IPS DF 19.7 (cell line): ENCODE measurements at regions not wholly inside any gene's neighbourhood (a gene's known extent, or its start where the extent isn't known, plus 50 kb on each side); places are given as distances from the start of the nearest gene placed in this dataset.
"Not testable (repeated sequence)": the region's sequence is repeated elsewhere in the genome, so short reads cannot be mapped to it uniquely, and the experiment has no call there.

ENCODE experiments used
- DNase-seq: peaks from one replicate; pipeline ENCODE4 v3.0.0-alpha.2; 2013; ENCODE audit warnings: low read depth, low spot score

GRCh38 chr2:31813016-31813415 lies 197.8 kb downstream of the MEMO1 start:
- no peak for DNase-seq

GRCh38 chr2:31812051-31812798 lies 198.6 kb downstream of the MEMO1 start:
- no peak for DNase-seq

- no peak for DNase-seq
These were observed 199.3 kb downstream of the MEMO1 start for GRCh38 chr2:31811482-31811881.

GRCh38 chr2:31810200-31810917 lies 200.4 kb downstream of the MEMO1 start:
- DNase-seq, result no peak

- no peak for DNase-seq
These were observed 205.1 kb downstream of the MEMO1 start for GRCh38 chr2:31805688-31806087.

GRCh38 chr2:31803481-31804153 lies 207.2 kb downstream of the MEMO1 start:
- not testable (repeated sequence) for DNase-seq

- DNase-seq, result no peak
These were observed 208.1 kb downstream of the MEMO1 start for GRCh38 chr2:31802711-31803110.

- DNase-seq, result not testable (repeated sequence)
These were observed 211.5 kb downstream of the MEMO1 start for GRCh38 chr2:31799282-31799681.

GRCh38 chr2:31788273-31788672 lies 207.5 kb upstream of the SRD5A2 start:
- no peak for DNase-seq

- DNase-seq, result no peak
These were observed 205.1 kb upstream of the SRD5A2 start for GRCh38 chr2:31785876-31786275.

GRCh38 chr2:31784868-31785267 lies 204.1 kb upstream of the SRD5A2 start:
- DNase-seq, result no peak

- not testable (repeated sequence) for DNase-seq
These were observed 202.8 kb upstream of the SRD5A2 start for GRCh38 chr2:31783446-31784091.

- DNase-seq, result no peak
These were observed 197.4 kb upstream of the SRD5A2 start for GRCh38 chr2:31778153-31778552.

- DNase-seq, result no peak
These were observed 190.0 kb upstream of the SRD5A2 start for GRCh38 chr2:31770741-31771140.

GRCh38 chr2:31765078-31765945 lies 184.6 kb upstream of the SRD5A2 start:
- no peak for DNase-seq

GRCh38 chr2:31764169-31764568 lies 183.4 kb upstream of the SRD5A2 start:
- DNase-seq, result no peak

GRCh38 chr2:31762085-31762484 lies 181.3 kb upstream of the SRD5A2 start:
- DNase-seq, result no peak

GRCh38 chr2:31757351-31757750 lies 176.6 kb upstream of the SRD5A2 start:
- not testable (repeated sequence) for DNase-seq

- DNase-seq, result not testable (repeated sequence)
These were observed 168.0 kb upstream of the SRD5A2 start for GRCh38 chr2:31748746-31749145.

GRCh38 chr2:31748041-31748440 lies 167.3 kb upstream of the SRD5A2 start:
- DNase-seq, result no peak

- no peak for DNase-seq
These were observed 158.4 kb upstream of the SRD5A2 start for GRCh38 chr2:31739161-31739560.
